Omental fat pad (tissue), 3 donors: ENCODE measurements at regions not wholly inside any gene's neighbourhood (a gene's known extent, or its start where the extent isn't known, plus 50 kb on each side); places are given as distances from the start of the nearest gene placed in this dataset.
"Not testable (repeated sequence)": the region's sequence is repeated elsewhere in the genome, so short reads cannot be mapped to it uniquely, and the experiment has no call there.

Source experiments
- ATAC-seq: fragments of 150-250 bp; one replicate; pipeline ENCODE4 v1.9.1; 2016; ENCODE audit warnings: mild to moderate bottlenecking, moderate library complexity; ENCODE audit not compliant: low FRiP score
- DNase-seq: peaks from one replicate; pipeline ENCODE4 v3.0.0-alpha.2; 2019; ENCODE audit warnings: low spot score
- CTCF ChIP-seq, 3 donors: fragments of 450-650 bp; IDR thresholded peaks; one replicate each; pipeline ENCODE4 v1.5.1; 2016 to 2017; ENCODE audit warnings: antibody characterized with exemption in 3 of 3, mild to moderate bottlenecking in 3 of 3, moderate library complexity in 2 of 3

GRCh38 chr5:110001648-110002047, 311.9 kb downstream of the MAN2A1 start:
- ATAC-seq (no peak), DNase-seq (no peak)
- TF ChIP-seq CTCF (IDR thresholded peaks at IDR 0.05): no peak

DNA sequence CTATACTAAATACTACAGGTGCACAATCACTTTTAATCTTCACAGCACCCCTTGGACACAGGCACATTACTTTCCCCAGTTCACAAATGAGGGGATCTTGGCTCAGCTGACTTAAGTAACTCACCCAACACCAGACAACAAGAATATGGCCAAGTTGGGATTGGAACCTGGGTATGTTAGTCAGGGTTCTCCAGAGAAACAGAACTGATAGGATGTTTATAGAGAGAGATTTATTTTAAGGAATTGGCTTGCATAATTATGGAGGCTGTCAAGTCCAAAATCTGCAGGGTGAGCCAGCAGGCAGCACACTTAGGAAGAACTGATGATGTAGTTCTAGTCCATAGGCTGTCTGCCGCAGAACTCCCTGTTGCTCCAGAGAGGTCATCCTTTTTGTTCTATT, 312.9 kb downstream of the MAN2A1 start:
- DNase-seq (no peak), ATAC-seq (no peak)
- TF ChIP-seq CTCF (IDR thresholded peaks at IDR 0.05): no peak

DNA sequence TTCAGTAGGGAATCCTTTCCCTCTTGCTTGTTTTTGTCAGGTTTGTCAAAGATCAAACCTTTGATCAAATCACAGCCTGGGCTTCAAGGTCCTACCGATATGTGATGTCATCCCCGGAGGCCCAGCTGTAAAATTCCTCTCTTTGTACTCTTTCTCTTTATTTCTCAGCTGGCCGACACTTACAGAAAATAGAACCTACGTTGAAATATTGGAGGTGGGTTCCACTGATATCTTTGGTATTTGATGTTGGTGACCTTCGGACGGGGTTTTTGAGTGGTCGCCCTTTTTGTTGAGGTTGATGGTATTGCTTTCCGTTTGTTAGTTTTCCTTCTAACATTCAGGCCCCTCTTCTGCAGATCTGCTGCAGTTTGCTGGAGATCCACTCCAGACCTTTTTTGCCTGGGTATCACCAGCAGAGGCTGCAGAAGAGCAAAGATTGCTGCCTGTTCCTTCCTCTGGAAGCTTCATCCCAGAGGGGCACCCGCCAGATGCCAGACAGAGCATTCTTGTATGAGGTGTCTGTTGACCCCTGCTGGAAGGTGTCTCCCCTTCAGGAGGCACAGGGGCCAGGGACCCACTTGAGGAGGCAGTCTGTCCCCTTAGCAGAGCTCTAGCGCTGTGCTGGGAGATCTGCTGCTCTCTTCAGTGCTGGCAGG, 316.3 kb downstream of the MAN2A1 start:
- DNase-seq, ATAC-seq: not testable (repeated sequence)

GRCh38 chr5:110007101-110007500, 317.4 kb downstream of the MAN2A1 start:
- ATAC-seq (no peak), DNase-seq (no peak)
- TF ChIP-seq CTCF (IDR thresholded peaks at IDR 0.05): no peak

- ATAC-seq (no peak), DNase-seq (no peak)
- no peak for TF ChIP-seq CTCF (IDR thresholded peaks at IDR 0.05)
Observed at GRCh38 chr5:110008131-110008530, 318.4 kb downstream of the MAN2A1 start.

DNA sequence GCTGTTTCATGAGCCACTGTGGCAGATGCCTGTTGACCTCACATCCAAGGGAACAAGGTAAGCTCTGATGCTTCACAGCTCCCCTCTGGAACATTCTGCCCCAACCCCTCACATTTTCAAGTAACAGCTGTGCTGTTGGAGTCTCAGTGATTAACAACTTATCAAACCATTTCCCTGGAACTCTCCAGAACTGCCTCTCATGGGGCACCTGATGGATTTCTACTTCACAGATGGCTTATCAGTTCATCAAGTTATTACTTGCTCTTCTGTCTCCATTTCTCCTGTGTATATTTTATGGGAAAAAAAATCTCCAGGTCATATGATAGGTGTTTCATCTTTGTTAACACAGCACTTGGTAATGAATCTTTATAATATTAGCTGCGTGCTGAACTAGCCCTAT, 322.4 kb downstream of the MAN2A1 start:
- no peak for ATAC-seq
- no peak for DNase-seq
- no peak for TF ChIP-seq CTCF (IDR thresholded peaks at IDR 0.05)

DNA sequence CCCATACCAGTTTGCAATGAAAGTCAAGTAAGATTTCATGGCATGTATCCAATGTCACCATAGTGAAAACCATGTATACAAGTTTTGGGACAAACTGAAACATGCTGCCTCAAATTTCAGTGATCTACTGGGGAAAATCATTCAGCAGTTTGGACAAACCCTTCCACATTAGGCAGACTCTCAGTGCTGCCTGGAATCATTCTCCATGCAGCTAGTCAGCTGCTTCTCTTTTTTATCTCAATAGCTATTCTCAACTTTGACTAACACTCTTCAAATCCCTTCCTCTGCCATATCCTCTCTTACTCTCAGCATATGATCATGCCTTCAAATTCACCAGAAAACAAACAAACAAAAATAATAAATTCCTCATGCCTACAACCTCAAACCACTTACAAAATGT, 323.3 kb downstream of the MAN2A1 start:
- ATAC-seq (no peak), DNase-seq (no peak)
- TF ChIP-seq CTCF (IDR thresholded peaks at IDR 0.05): no peak

GRCh38 chr5:110017854-110018253, 328.1 kb downstream of the MAN2A1 start:
- ATAC-seq: no peak
- DNase-seq: no peak
- TF ChIP-seq CTCF (IDR thresholded peaks at IDR 0.05): no peak
